K562 (cell line): ENCODE measurements at regions not wholly inside any gene's neighbourhood (a gene's known extent, or its start where the extent isn't known, plus 50 kb on each side); places are given as distances from the start of the nearest gene placed in this dataset.

Source experiments
- BHLHE40 ChIP-seq: IDR thresholded peaks from 2 replicates; pipeline ENCODE4 v1.6.1; 2011; ENCODE audit warnings: low read length, improper control_type of control experiment
- FOSL1 ChIP-seq: fragments of 200-800 bp; sonication (Bioruptor generic); conservative IDR thresholded peaks from 2 replicates; pipeline ENCODE4 v1.6.1; 2016; ENCODE audit warnings: missing genetic modification characterization, missing compliant biosample characterization
- GATAD2B ChIP-seq: fragments of 450-650 bp; IDR thresholded peaks from 2 replicates; pipeline ENCODE4 v1.6.1; 2017; ENCODE audit warnings: mild to moderate bottlenecking, borderline replicate concordance
- MAFK ChIP-seq: IDR thresholded peaks from 2 replicates; pipeline ENCODE4 v1.6.1; 2011; ENCODE audit warnings: low read length, improper control_type of control experiment
- PTTG1 ChIP-seq: fragments of 450-650 bp; IDR thresholded peaks from 2 replicates; pipeline ENCODE4 v1.6.1; 2016; ENCODE audit warnings: low read depth, mild to moderate bottlenecking, missing genetic modification characterization, missing compliant biosample characterization
- RB1 ChIP-seq: fragments of 450-650 bp; IDR thresholded peaks from 2 replicates; pipeline ENCODE4 v1.6.1; 2017; ENCODE audit warnings: low read depth, mild to moderate bottlenecking
- SMARCE1 ChIP-seq: fragments of 450-650 bp; IDR thresholded peaks from 2 replicates; pipeline ENCODE4 v1.7.1; 2016; ENCODE audit warnings: mild to moderate bottlenecking
- SOX6 ChIP-seq: fragments of 450-650 bp; IDR thresholded peaks from 2 replicates; pipeline ENCODE4 v1.6.1; 2014; ENCODE audit warnings: mild to moderate bottlenecking
- SP2 ChIP-seq: IDR thresholded peaks from 2 replicates; pipeline ENCODE4 v1.6.1; 2011; ENCODE audit warnings: mild to moderate bottlenecking, low read depth, low read length, moderate library complexity; ENCODE audit not compliant: poor library complexity, severe bottlenecking; ENCODE audit errors: extremely low read depth
- SPI1 ChIP-seq: IDR thresholded peaks from 2 replicates; pipeline ENCODE4 v1.6.1; 2011; ENCODE audit warnings: low read depth, low read length, control low read depth, borderline replicate concordance
- TAF1 ChIP-seq: IDR thresholded peaks from 2 replicates; pipeline ENCODE4 v1.6.1; 2011; ENCODE audit warnings: mild to moderate bottlenecking, low read length, moderate library complexity; ENCODE audit not compliant: insufficient read depth, control insufficient read depth, severe bottlenecking; ENCODE audit errors: extremely low read depth
- ZBTB7A ChIP-seq: IDR thresholded peaks from 2 replicates; pipeline ENCODE4 v1.6.1; 2011; ENCODE audit warnings: low read depth, mild to moderate bottlenecking, low read length, moderate library complexity, borderline replicate concordance; ENCODE audit not compliant: control insufficient read depth
- ZC3H11A ChIP-seq: IDR thresholded peaks from 2 replicates; pipeline ENCODE4 v1.6.1; 2012; ENCODE audit warnings: low read depth, low read length, improper control_type of control experiment
- TF ChIP-seq, protein P1 (sequence below): fragments of 250-450 bp; sonication (Bioruptor Pico); IDR thresholded peaks from 2 replicates; pipeline ENCODE4 v1.5.0; 2021; ENCODE audit warnings: mild to moderate bottlenecking, borderline replicate concordance
- TF ChIP-seq, protein P2 (sequence below): conservative IDR thresholded peaks from 2 replicates; pipeline ENCODE4 v1.6.1; 2011; ENCODE audit warnings: low read depth, mild to moderate bottlenecking, low read length; ENCODE audit not compliant: control insufficient read depth
- TF ChIP-seq, protein P3 (sequence below), 3 experiments: fragments of 200-800 bp in 1 of 3; sonication (Bioruptor generic) in 1 of 3; sonication (generic) in 1 of 3; formaldehyde crosslinking in 1 of 3; IDR thresholded peaks; 2 replicates each; pipeline versions ENCODE4 v1.6.1 to v1.8.0; 2016 to 2022; ENCODE audit warnings: mild to moderate bottlenecking in 2 of 3, missing compliant biosample characterization in 2 of 3, missing genetic modification characterization in 2 of 3, missing genetic modification reagents in 1 of 3
- TF ChIP-seq, protein P4 (sequence below): fragments of 450-650 bp; formaldehyde crosslinking; IDR thresholded peaks from 2 replicates; pipeline ENCODE4 v1.4.0; 2022; ENCODE audit warnings: mild to moderate bottlenecking, moderate library complexity
- TF ChIP-seq, protein P5 (sequence below): sonication (generic); formaldehyde crosslinking; IDR thresholded peaks from 2 replicates; pipeline ENCODE4 v1.8.0; 2022; ENCODE audit warnings: mild to moderate bottlenecking, missing genetic modification reagents

DNA sequence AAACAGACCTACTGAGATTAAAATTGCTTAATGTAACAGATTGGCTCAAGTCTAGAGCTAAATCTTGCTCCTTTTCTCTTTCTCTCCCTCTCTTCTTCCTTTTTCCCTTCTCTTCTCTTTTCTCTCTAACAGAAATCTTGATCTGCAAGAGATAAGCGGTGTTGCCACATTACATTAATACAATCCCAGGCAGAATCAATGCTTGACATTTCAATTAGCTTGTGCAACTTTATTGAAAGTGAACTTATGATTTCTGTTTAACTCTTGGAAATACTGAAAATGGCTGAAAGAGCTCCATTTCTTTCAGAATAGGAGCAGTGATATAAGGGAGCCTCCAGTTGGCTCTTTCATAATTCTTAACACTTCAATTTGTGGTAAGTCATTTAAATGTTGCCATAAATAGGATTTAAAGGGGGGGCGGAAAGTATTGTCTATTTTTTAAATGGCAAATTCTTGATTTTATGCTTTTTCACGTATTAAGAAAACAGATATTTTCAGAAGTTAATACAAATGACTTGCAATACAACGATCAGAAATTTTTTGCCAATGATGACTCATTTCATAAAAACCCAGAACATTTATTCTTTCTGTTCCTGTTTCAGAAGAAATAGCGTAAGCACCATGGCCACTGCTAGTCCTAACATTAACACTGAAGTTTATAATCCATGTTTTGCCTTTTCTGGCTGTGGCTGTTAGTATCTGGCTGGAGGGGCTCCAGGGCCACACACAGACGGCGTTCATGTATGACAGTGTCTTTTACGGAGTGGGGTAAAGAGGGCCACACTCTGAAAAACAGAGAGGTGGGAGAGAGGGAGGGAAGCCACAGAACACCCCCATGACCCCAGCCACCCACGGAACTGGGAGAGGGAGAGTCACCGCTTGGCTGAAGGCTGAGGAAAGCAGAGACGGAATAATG lies 115.7 kb upstream of the FAT1 start (continued):
- TF ChIP-seq, protein P1, sequence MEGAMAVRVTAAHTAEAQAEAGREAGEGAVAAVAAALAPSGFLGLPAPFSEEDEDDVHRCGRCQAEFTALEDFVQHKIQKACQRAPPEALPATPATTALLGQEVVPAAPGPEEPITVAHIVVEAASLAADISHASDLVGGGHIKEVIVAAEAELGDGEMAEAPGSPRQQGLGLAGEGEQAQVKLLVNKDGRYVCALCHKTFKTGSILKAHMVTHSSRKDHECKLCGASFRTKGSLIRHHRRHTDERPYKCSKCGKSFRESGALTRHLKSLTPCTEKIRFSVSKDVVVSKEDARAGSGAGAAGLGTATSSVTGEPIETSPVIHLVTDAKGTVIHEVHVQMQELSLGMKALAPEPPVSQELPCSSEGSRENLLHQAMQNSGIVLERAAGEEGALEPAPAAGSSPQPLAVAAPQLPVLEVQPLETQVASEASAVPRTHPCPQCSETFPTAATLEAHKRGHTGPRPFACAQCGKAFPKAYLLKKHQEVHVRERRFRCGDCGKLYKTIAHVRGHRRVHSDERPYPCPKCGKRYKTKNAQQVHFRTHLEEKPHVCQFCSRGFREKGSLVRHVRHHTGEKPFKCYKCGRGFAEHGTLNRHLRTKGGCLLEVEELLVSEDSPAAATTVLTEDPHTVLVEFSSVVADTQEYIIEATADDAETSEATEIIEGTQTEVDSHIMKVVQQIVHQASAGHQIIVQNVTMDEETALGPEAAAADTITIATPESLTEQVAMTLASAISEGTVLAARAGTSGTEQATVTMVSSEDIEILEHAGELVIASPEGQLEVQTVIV, result no peak
- TF ChIP-seq ZBTB7A, result peak; percentile 59; the same call in 1 of the 2 replicates
- TF ChIP-seq RB1, result no peak
- TF ChIP-seq MAFK, result no peak
- no peak for TF ChIP-seq BHLHE40
- no peak for TF ChIP-seq ZC3H11A
- no peak for TF ChIP-seq SMARCE1
- peak; percentile 77 for TF ChIP-seq FOSL1 (tag)
- TF ChIP-seq SPI1, result peak; percentile 13; the same call in 1 of the 2 replicates
- TF ChIP-seq, protein P2, sequence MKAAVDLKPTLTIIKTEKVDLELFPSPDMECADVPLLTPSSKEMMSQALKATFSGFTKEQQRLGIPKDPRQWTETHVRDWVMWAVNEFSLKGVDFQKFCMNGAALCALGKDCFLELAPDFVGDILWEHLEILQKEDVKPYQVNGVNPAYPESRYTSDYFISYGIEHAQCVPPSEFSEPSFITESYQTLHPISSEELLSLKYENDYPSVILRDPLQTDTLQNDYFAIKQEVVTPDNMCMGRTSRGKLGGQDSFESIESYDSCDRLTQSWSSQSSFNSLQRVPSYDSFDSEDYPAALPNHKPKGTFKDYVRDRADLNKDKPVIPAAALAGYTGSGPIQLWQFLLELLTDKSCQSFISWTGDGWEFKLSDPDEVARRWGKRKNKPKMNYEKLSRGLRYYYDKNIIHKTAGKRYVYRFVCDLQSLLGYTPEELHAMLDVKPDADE, result no peak
- TF ChIP-seq, protein P3, sequence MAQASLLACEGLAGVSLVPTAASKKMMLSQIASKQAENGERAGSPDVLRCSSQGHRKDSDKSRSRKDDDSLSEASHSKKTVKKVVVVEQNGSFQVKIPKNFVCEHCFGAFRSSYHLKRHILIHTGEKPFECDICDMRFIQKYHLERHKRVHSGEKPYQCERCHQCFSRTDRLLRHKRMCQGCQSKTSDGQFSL (CRISPR knock-in tag; IDR thresholded peaks at IDR 0.05), result 0 out of 2 replicates have a peak, but pooled peaks have one; percentile 31
- TF ChIP-seq, protein P3 (tag; IDR thresholded peaks at IDR 0.05), result no peak
- TF ChIP-seq, protein P4, sequence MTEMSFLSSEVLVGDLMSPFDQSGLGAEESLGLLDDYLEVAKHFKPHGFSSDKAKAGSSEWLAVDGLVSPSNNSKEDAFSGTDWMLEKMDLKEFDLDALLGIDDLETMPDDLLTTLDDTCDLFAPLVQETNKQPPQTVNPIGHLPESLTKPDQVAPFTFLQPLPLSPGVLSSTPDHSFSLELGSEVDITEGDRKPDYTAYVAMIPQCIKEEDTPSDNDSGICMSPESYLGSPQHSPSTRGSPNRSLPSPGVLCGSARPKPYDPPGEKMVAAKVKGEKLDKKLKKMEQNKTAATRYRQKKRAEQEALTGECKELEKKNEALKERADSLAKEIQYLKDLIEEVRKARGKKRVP (CRISPR knock-in tag), result no peak
- TF ChIP-seq PTTG1 (tag), result no peak
- no peak for TF ChIP-seq SOX6
- TF ChIP-seq, protein P5, sequence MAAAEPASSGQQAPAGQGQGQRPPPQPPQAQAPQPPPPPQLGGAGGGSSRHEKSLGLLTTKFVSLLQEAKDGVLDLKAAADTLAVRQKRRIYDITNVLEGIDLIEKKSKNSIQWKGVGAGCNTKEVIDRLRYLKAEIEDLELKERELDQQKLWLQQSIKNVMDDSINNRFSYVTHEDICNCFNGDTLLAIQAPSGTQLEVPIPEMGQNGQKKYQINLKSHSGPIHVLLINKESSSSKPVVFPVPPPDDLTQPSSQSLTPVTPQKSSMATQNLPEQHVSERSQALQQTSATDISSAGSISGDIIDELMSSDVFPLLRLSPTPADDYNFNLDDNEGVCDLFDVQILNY (CRISPR knock-in tag), result no peak
- no peak for TF ChIP-seq GATAD2B
- TF ChIP-seq SP2, result no peak
- TF ChIP-seq TAF1, result peak; percentile 14
